RWPE2 (cell line): ENCODE measurements at regions not wholly inside any gene's neighbourhood (a gene's known extent, or its start where the extent isn't known, plus 50 kb on each side); places are given as distances from the start of the nearest gene placed in this dataset.

Experiments
- ATAC-seq: fragments of 200-7000 bp; cut with Tn5 transposase; 3 replicates; pipeline ENCODE4 v1.9.1; 2021; ENCODE audit warnings: low read depth
- DNase-seq: peaks from one replicate; pipeline ENCODE4 v3.0.0-alpha.2; 2020; ENCODE audit warnings: low spot score
- H3K27ac ChIP-seq: fragments of 450-650 bp; 2 replicates; pipeline ENCODE4 v1.5.1; 2017; ENCODE audit warnings: mild to moderate bottlenecking; ENCODE audit not compliant: poor library complexity, severe bottlenecking
- H3K27me3 ChIP-seq: fragments of 250-450 bp; sonication (Bioruptor Pico); 2 replicates; pipeline ENCODE4 v1.5.1; 2021; ENCODE audit warnings: mild to moderate bottlenecking, moderate library complexity; ENCODE audit not compliant: insufficient read depth, poor library complexity, severe bottlenecking
- H3K36me3 ChIP-seq: fragments of 250-450 bp; sonication (Bioruptor Pico); 2 replicates; pipeline ENCODE4 v1.5.1; 2020; ENCODE audit warnings: low read depth, mild to moderate bottlenecking, moderate library complexity
- H3K4me1 ChIP-seq: fragments of 250-450 bp; sonication (Bioruptor Pico); 2 replicates; pipeline ENCODE4 v1.5.1; 2021; ENCODE audit warnings: mild to moderate bottlenecking, moderate library complexity; ENCODE audit not compliant: insufficient read depth, poor library complexity, severe bottlenecking
- H3K4me3 ChIP-seq: fragments of 250-450 bp; sonication (Bioruptor Pico); 2 replicates; pipeline ENCODE4 v1.5.1; 2021; ENCODE audit warnings: mild to moderate bottlenecking, moderate library complexity; ENCODE audit not compliant: severe bottlenecking
- H3K9me3 ChIP-seq: fragments of 250-450 bp; sonication (Bioruptor Pico); 2 replicates; pipeline ENCODE4 v1.5.1; 2021; ENCODE audit warnings: mild to moderate bottlenecking, moderate library complexity; ENCODE audit not compliant: severe bottlenecking
- TF ChIP-seq, protein P1 (sequence below): fragments of 450-650 bp; IDR thresholded peaks from one replicate; pipeline ENCODE4 v1.5.1; 2017; ENCODE audit warnings: mild to moderate bottlenecking, moderate library complexity; ENCODE audit not compliant: poor library complexity, severe bottlenecking

- Histone ChIP-seq H3K36me3 (no peaks in the 10 kb centered on the region), H3K27ac (no peak overlapping the region), H3K9me3 (peaks cover 3% of the 10 kb centered on the region), H3K4me1 (no peaks in the 10 kb centered on the region), H3K4me3 (no peak overlapping the region), H3K27me3 (no peaks in the 10 kb centered on the region)
- DNase-seq, result no peak
- ATAC-seq, result no peak
- TF ChIP-seq, protein P1, sequence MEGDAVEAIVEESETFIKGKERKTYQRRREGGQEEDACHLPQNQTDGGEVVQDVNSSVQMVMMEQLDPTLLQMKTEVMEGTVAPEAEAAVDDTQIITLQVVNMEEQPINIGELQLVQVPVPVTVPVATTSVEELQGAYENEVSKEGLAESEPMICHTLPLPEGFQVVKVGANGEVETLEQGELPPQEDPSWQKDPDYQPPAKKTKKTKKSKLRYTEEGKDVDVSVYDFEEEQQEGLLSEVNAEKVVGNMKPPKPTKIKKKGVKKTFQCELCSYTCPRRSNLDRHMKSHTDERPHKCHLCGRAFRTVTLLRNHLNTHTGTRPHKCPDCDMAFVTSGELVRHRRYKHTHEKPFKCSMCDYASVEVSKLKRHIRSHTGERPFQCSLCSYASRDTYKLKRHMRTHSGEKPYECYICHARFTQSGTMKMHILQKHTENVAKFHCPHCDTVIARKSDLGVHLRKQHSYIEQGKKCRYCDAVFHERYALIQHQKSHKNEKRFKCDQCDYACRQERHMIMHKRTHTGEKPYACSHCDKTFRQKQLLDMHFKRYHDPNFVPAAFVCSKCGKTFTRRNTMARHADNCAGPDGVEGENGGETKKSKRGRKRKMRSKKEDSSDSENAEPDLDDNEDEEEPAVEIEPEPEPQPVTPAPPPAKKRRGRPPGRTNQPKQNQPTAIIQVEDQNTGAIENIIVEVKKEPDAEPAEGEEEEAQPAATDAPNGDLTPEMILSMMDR, result no peak
Observed at GRCh38 chr1:100643471-100644196, 75.9 kb upstream of the VCAM1 start.

GRCh38 chr1:100646001-100646400, 73.5 kb upstream of the VCAM1 start:
- peaks cover 3% of the 10 kb centered on the region for H3K9me3 ChIP-seq
- H3K4me3 ChIP-seq, result no peak overlapping the region
- TF ChIP-seq, protein P1, result no peak
- DNase-seq (no peak), ATAC-seq (no peak)
- H3K36me3 ChIP-seq, result no peaks in the 10 kb centered on the region
- H3K27ac ChIP-seq, result no peak overlapping the region
- no peaks in the 10 kb centered on the region for H3K27me3 ChIP-seq
- no peaks in the 10 kb centered on the region for H3K4me1 ChIP-seq

DNA sequence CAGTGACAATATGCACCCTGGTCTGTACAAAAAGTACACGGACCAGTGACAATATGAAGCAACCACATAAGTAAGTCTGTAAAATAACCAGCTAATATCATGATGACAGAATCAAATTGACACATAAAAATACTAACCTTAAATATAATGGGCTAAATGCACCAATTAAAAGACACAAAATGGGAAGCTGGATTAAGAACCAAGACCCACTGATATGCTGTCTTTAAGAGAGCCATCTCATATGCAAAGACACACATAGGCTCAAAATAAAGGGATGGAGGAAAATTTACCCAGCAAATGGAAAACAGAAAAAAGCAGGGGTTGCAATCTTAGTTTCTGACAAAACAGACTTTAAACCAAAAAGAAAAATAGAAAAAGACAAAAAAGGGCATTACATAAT, 70.4 kb upstream of the VCAM1 start:
- ATAC-seq, result no peak
- TF ChIP-seq, protein P1, result no peak
- Histone ChIP-seq H3K4me1 (no peaks in the 10 kb centered on the region), H3K4me3 (no peak overlapping the region), H3K9me3 (peaks cover 3% of the 10 kb centered on the region), H3K27ac (no peak overlapping the region), H3K27me3 (no peaks in the 10 kb centered on the region), H3K36me3 (no peaks in the 10 kb centered on the region)
- DNase-seq, result no peak

- Histone ChIP-seq H3K4me1 (no peaks in the 10 kb centered on the region), H3K9me3 (no peaks in the 10 kb centered on the region), H3K27ac (no peak overlapping the region), H3K27me3 (peaks cover 15% of the 10 kb centered on the region), H3K4me3 (no peak overlapping the region), H3K36me3 (no peaks in the 10 kb centered on the region)
- no peak for DNase-seq
- no peak for ATAC-seq
- TF ChIP-seq, protein P1, result no peak
Observed at GRCh38 chr1:100657876-100658715, 61.4 kb upstream of the VCAM1 start.

DNA sequence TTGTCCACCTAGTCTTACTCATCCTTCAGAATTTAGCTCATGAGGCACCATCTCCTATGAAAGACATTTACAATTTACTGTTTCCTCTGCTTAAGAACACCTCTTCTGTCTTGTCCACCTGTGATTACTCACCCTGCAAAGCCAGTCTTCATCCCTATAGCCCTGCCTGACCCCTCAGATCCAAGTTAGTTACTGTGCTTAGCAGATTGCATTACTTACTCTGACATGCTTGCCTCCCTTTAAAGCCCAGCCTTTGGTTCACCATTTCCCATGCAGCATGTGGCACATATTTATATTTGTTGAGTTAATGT, 60.9 kb upstream of the VCAM1 start:
- Histone ChIP-seq H3K4me1 (no peaks in the 10 kb centered on the region), H3K4me3 (no peak overlapping the region), H3K27me3 (peaks cover 15% of the 10 kb centered on the region), H3K9me3 (no peaks in the 10 kb centered on the region), H3K36me3 (no peaks in the 10 kb centered on the region), H3K27ac (no peak overlapping the region)
- TF ChIP-seq, protein P1, result no peak
- ATAC-seq (no peak), DNase-seq (no peak)
